ENCODE measurements at regions not wholly inside any gene's neighbourhood (a gene's known extent, or its start where the extent isn't known, plus 50 kb on each side); places are given as distances from the start of the nearest gene placed in this dataset.

- no peak overlapping the region for H3K9ac ChIP-seq (ENCODE audit: low read length)
- H3K4me3 ChIP-seq (ENCODE audit: low read depth, low read length), result no peak overlapping the region
- H3K9me3 ChIP-seq (ENCODE audit: control insufficient read depth, insufficient read depth, low read depth, low read length), result peaks cover 6% of the 10 kb centered on the region; the same call in 1 of the 2 replicates
- no peaks in the 10 kb centered on the region for H3K4me1 ChIP-seq (ENCODE audit: control insufficient read depth, insufficient read depth, low read length)
- H3K27ac ChIP-seq (ENCODE audit: low read depth, low read length), result no peak overlapping the region
- H3K27me3 ChIP-seq (ENCODE audit: control insufficient read depth, insufficient read depth, low read length), result peaks cover 4% of the 10 kb centered on the region
- H3K36me3 ChIP-seq (ENCODE audit: control insufficient read depth, insufficient read depth, low read length), result no peaks in the 10 kb centered on the region
Measured at GRCh38 chr10:128258421-128258976, 132.3 kb upstream of the MKI67 start.

DNA sequence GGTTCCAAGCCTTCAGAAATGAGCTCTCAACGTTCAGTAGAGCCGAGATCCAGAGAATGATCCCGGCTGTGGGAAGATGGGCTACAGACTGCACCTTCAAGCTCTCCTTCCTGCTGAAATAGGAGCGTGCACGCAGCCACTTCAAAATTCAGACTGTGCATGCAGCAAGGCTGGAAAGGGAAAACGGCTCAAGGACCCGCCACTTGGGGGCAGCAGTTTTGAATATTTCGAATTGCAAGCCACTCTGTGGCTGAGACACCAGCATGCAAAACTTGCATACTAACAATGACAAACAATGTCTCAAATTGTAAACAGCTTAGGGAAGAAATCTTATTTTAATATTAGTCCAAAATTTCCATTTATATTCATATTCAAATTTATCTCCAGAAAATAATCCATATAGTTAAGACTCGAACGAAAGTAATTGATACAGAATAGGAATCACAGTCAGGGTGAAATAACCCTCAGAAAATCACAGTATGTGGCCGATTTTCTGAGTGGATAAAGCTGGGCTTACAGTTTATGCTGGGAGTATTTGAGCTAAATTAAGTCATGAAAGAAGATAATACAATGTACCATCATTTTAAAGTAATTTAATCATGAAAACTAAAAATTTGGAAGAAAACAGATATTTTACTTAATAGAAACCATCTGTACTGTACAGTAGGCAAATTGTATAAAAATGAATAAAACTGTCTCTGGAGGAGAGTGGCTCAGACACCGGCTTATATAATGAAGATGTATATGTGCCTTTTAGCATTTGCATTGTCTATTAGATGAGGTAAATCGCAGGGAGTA, 137.9 kb upstream of the MKI67 start:
- H3K27ac ChIP-seq (ENCODE audit: low read depth, low read length), result no peak overlapping the region
- no peaks in the 10 kb centered on the region for H3K36me3 ChIP-seq (ENCODE audit: control insufficient read depth, insufficient read depth, low read length)
- no peak overlapping the region for H3K9ac ChIP-seq (ENCODE audit: low read length)
- H3K4me3 ChIP-seq (ENCODE audit: low read depth, low read length), result no peak overlapping the region
- H3K4me1 ChIP-seq (ENCODE audit: control insufficient read depth, insufficient read depth, low read length), result peaks cover 6% of the 10 kb centered on the region
- peaks cover 14% of the 10 kb centered on the region for H3K27me3 ChIP-seq (ENCODE audit: control insufficient read depth, insufficient read depth, low read length)
- H3K9me3 ChIP-seq (ENCODE audit: control insufficient read depth, insufficient read depth, low read depth, low read length), result peaks cover 6% of the 10 kb centered on the region; the same call in 1 of the 2 replicates

DNA sequence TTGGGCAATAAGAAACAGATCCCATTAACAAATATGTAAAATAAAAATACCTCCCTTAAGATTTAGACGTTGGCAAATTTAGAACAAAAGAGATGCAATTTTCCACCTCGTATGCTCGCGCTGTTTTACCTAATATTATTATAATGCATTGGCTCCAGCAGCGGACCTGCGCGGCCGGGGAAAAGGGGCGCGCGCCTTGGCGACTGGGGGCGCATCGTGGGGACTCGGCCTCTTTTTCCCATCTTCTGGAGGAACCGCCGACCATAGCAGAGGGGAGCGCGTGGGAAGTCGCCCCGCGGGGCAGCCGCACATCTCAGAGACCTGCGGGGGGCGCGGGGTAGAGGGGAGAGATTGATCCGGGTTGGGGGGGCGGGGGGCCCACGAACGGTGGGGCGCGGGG, 139.4 kb upstream of the MKI67 start:
- H3K36me3 ChIP-seq (ENCODE audit: control insufficient read depth, insufficient read depth, low read length), result no peaks in the 10 kb centered on the region
- no peaks in the 10 kb centered on the region; the same call in 1 of the 2 replicates for H3K9me3 ChIP-seq (ENCODE audit: control insufficient read depth, insufficient read depth, low read depth, low read length)
- H3K9ac ChIP-seq (ENCODE audit: low read length), result no peak overlapping the region
- peaks cover 6% of the 10 kb centered on the region for H3K4me1 ChIP-seq (ENCODE audit: control insufficient read depth, insufficient read depth, low read length)
- no peak overlapping the region for H3K4me3 ChIP-seq (ENCODE audit: low read depth, low read length)
- H3K27me3 ChIP-seq (ENCODE audit: control insufficient read depth, insufficient read depth, low read length), result peaks cover 14% of the 10 kb centered on the region
- no peak overlapping the region for H3K27ac ChIP-seq (ENCODE audit: low read depth, low read length)

DNA sequence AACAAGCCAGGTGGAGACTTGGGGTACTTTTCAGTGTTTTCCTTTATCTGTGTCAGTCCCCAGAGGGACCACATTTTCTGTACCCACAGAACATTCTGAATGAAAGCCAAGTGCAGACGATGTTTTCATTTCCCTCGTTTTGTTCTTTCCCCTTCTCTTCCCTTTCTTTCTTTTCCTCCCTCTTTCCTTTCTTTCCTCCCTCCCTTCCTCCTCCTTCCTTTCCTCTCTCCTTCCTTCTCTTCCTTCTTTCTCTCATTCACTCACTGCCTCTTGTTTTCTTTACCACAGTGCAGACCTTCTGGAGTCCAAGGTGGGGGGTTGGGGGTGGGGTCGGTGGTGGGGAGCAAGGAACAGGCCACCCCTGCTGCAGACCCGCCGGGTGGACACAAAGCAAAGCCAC, 141.4 kb upstream of the MKI67 start:
- Histone ChIP-seq H3K4me3 (ENCODE audit: low read depth, low read length) (no peak overlapping the region), H3K27me3 (ENCODE audit: control insufficient read depth, insufficient read depth, low read length) (peaks cover 14% of the 10 kb centered on the region), H3K9ac (ENCODE audit: low read length) (no peak overlapping the region), H3K9me3 (ENCODE audit: control insufficient read depth, insufficient read depth, low read depth, low read length) (no peaks in the 10 kb centered on the region), H3K4me1 (ENCODE audit: control insufficient read depth, insufficient read depth, low read length) (peaks cover 6% of the 10 kb centered on the region), H3K27ac (ENCODE audit: low read depth, low read length) (no peak overlapping the region), H3K36me3 (ENCODE audit: control insufficient read depth, insufficient read depth, low read length) (no peaks in the 10 kb centered on the region)

DNA sequence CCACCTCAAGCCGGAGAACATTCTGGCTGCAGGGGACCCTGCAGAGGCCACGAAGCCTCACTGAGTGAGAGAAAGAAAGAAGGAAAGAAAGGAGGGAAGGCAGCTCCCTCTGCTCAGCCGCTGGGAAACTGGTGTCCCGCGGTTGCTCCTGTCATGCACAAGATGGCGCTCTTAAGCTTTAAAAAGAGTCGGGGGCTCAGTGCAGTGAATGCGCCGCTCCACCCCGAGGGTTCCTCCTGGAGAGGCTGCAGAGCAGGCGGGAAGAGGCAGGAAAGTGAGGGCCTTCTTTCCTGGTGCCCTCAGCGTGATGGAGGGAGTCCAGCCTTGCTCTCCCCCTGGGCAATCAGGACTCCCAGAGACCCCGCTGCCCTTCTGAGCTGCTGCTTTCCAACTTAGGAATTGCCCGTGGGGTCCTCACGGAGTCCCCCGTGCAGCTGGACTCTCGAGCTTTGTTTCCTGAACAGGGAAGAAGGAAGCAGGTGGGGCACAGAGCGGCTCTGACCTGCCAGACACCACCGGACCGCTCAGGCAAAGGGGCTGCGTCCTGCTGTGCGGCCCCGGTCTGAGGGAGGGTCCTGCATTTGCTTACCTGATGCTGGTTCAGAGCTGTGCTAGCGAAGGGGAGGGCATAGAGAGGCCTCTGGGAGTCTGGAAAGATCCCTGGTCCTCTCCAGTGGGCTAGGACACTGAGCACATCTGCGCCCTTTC, 141.9 kb upstream of the MKI67 start:
- Histone ChIP-seq H3K9ac (ENCODE audit: low read length) (no peak overlapping the region), H3K4me3 (ENCODE audit: low read depth, low read length) (no peak overlapping the region), H3K36me3 (ENCODE audit: control insufficient read depth, insufficient read depth, low read length) (no peaks in the 10 kb centered on the region)

DNA sequence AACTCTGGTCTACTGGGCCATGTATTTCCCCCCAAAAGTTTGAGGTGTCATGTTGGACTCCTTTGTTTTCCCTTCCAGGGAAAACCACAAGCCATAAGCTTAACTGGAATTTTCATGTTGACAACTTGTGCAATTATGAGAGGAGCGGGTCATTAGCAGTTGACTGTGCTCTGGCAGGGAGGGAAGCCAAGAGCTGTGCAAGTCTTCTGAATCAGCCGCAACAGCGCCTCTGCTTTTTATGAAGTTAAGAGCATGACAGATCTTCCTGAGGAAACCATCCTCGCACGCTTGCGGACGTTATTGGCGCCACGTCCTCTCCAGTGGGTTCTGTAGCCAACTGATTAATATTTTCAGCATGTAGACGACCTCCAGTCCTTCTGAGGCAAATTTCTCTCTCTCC, 148.7 kb upstream of the MKI67 start:
- no peaks in the 10 kb centered on the region for H3K27me3 ChIP-seq (ENCODE audit: control insufficient read depth, insufficient read depth, low read length)
- no peaks in the 10 kb centered on the region for H3K9me3 ChIP-seq (ENCODE audit: control insufficient read depth, insufficient read depth, low read depth, low read length)
- no peak overlapping the region for H3K27ac ChIP-seq (ENCODE audit: low read depth, low read length)
- H3K36me3 ChIP-seq (ENCODE audit: control insufficient read depth, insufficient read depth, low read length), result no peaks in the 10 kb centered on the region
- peaks cover 4% of the 10 kb centered on the region; the same call in 1 of the 2 replicates for H3K4me1 ChIP-seq (ENCODE audit: control insufficient read depth, insufficient read depth, low read length)
- no peak overlapping the region for H3K4me3 ChIP-seq (ENCODE audit: low read depth, low read length)
- no peak overlapping the region for H3K9ac ChIP-seq (ENCODE audit: low read length)

More for the DNA sequence above, 141.9 kb upstream of the MKI67 start:
- H3K9me3 ChIP-seq (ENCODE audit: control insufficient read depth, insufficient read depth, low read depth, low read length), result no peaks in the 10 kb centered on the region
- peaks cover 6% of the 10 kb centered on the region for H3K4me1 ChIP-seq (ENCODE audit: control insufficient read depth, insufficient read depth, low read length)
- peaks cover 13% of the 10 kb centered on the region for H3K27me3 ChIP-seq (ENCODE audit: control insufficient read depth, insufficient read depth, low read length)
- no peak overlapping the region for H3K27ac ChIP-seq (ENCODE audit: low read depth, low read length)

DNA sequence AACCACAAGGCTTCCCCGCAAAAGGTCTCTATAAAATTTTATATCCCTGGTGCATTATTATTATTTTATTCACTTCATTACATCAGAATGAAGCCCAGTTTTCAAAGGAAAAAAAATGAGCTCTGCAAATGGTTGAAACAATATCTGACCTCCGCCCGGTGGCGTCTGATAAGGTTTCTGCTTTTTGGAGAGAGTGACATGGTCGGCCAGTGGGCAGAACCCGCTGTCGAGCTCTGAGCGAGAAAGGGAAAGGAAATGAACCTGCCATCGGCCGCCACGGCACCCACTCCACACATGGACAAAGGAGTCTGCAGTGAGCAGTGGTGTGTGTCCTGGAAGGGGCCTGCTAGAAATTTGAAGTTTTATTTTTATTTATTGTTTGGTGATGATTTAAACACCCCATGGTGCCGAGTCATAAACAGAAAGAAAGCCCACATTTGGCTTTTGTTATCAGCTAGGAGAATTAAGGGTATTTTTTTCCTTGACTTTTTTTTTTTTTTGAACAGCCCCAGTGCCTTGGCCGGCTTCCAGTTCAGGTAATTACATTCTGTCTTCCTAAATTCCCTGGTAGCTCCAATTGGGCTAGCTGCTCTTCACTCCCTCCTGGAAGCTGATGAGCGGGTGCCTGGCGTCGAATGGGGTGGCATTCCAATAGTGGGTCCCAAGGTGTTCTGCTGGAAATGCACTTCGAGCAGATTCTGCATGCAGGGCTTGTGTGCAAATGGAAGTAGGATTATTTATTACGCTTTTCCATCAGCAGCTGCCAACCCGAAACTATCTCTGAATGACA, 149.4 kb upstream of the MKI67 start:
- H3K9me3 ChIP-seq (ENCODE audit: control insufficient read depth, insufficient read depth, low read depth, low read length), result no peaks in the 10 kb centered on the region
- no peaks in the 10 kb centered on the region for H3K36me3 ChIP-seq (ENCODE audit: control insufficient read depth, insufficient read depth, low read length)
- H3K27me3 ChIP-seq (ENCODE audit: control insufficient read depth, insufficient read depth, low read length), result no peaks in the 10 kb centered on the region
- no peak overlapping the region for H3K27ac ChIP-seq (ENCODE audit: low read depth, low read length)
- H3K4me3 ChIP-seq (ENCODE audit: low read depth, low read length), result no peak overlapping the region
- H3K9ac ChIP-seq (ENCODE audit: low read length), result no peak overlapping the region
- H3K4me1 ChIP-seq (ENCODE audit: control insufficient read depth, insufficient read depth, low read length), result peaks cover 4% of the 10 kb centered on the region; the same call in 1 of the 2 replicates

- H3K36me3 ChIP-seq (ENCODE audit: control insufficient read depth, insufficient read depth, low read length), result no peaks in the 10 kb centered on the region
- no peaks in the 10 kb centered on the region for H3K9me3 ChIP-seq (ENCODE audit: control insufficient read depth, insufficient read depth, low read depth, low read length)
- H3K27ac ChIP-seq (ENCODE audit: low read depth, low read length), result no peak overlapping the region
- H3K9ac ChIP-seq (ENCODE audit: low read length), result no peak overlapping the region
- peaks cover 4% of the 10 kb centered on the region; the same call in 1 of the 2 replicates for H3K4me1 ChIP-seq (ENCODE audit: control insufficient read depth, insufficient read depth, low read length)
- no peak overlapping the region for H3K4me3 ChIP-seq (ENCODE audit: low read depth, low read length)
- no peaks in the 10 kb centered on the region for H3K27me3 ChIP-seq (ENCODE audit: control insufficient read depth, insufficient read depth, low read length)
Measured at GRCh38 chr10:128277267-128277840, 151.1 kb upstream of the MKI67 start.

- H3K9ac ChIP-seq (ENCODE audit: low read length), result no peak overlapping the region
- no peak overlapping the region for H3K27ac ChIP-seq (ENCODE audit: low read depth, low read length)
- H3K4me3 ChIP-seq (ENCODE audit: low read depth, low read length), result no peak overlapping the region
- H3K9me3 ChIP-seq (ENCODE audit: control insufficient read depth, insufficient read depth, low read depth, low read length), result no peaks in the 10 kb centered on the region
- H3K4me1 ChIP-seq (ENCODE audit: control insufficient read depth, insufficient read depth, low read length), result peaks cover 4% of the 10 kb centered on the region; the same call in 1 of the 2 replicates
- peaks cover under 1% of the 10 kb centered on the region; the same call in 1 of the 2 replicates for H3K27me3 ChIP-seq (ENCODE audit: control insufficient read depth, insufficient read depth, low read length)
- no peaks in the 10 kb centered on the region for H3K36me3 ChIP-seq (ENCODE audit: control insufficient read depth, insufficient read depth, low read length)
Measured at GRCh38 chr10:128278362-128278761, 152.1 kb upstream of the MKI67 start.

DNA sequence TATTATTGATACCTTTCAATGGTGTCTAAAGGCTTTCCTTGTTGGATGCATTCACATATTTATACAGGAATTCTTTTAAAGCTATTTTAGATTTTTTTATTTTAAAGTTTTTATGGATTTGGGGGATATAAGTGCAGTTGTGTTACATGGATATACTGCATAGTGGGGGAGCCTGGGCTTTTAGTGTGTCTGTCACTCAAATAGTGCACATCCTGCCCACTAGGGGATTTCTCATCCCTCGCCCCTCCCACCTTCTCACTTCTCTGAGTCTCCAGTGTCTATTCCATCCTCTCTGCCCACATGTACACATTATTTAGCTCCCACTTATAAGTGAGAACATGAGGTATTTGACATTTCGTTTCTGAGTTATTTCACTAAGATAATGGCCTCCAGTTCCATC, 154.0 kb upstream of the MKI67 start:
- peaks cover 4% of the 10 kb centered on the region; the same call in 1 of the 2 replicates for H3K4me1 ChIP-seq (ENCODE audit: control insufficient read depth, insufficient read depth, low read length)
- no peak overlapping the region for H3K9ac ChIP-seq (ENCODE audit: low read length)
- H3K4me3 ChIP-seq (ENCODE audit: low read depth, low read length), result no peak overlapping the region
- no peak overlapping the region for H3K27ac ChIP-seq (ENCODE audit: low read depth, low read length)
- H3K36me3 ChIP-seq (ENCODE audit: control insufficient read depth, insufficient read depth, low read length), result no peaks in the 10 kb centered on the region
- H3K27me3 ChIP-seq (ENCODE audit: control insufficient read depth, insufficient read depth, low read length), result peaks cover 20% of the 10 kb centered on the region
- no peaks in the 10 kb centered on the region for H3K9me3 ChIP-seq (ENCODE audit: control insufficient read depth, insufficient read depth, low read depth, low read length)

Data from HUES6 (cell line).